ENCODE measurements at regions not wholly inside any gene's neighbourhood (a gene's known extent, or its start where the extent isn't known, plus 50 kb on each side); places are given as distances from the start of the nearest gene placed in this dataset.

DNA sequence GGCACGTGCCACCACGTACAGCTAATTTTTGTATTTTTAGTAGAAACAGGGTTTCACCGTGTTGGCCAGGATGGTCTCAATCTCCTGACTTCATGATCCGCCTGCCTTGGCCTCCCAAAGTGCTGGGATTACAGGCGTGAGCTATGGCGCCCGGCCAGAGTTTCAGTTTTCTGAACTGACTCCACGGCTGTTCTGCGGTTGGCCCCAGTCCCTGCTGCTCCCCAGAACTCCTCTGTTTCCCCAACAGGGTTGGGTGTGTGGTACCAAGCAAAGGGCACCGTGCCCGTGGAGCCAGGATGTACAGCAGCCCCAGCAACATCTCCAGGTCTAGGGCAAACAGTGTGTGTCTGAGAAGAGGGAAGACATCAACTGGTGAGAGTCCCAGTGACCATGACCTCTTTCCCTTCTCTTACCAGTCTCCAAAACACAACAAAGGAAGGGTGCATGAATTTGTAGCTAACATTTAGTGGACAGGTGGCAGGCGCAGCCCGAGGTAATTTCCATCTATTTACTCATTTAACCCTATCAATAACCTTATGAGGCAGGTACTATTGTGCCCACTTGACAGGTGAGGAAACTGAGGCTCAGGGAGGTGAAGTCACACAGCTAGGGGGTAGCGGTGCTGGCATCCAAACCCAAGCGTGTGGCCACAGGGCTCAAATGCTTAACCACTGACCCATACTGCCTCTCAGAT is 57.0 kb upstream of the RBFOX2 start:
- intact Hi-C loops (cut with micrococcal nuclease): no loop called here
- Histone ChIP-seq H3K4me1 (replicated peaks in 1 of 2; ENCODE audit: control insufficient read depth in 2 of 2, insufficient read depth in 2 of 2, low read length in 2 of 2) (peaks cover 0 to 3% of the 10 kb centered on the region in 2 experiments; a peak in 3 of 5 replicates), H3K9me3 (replicated peaks; ENCODE audit: control insufficient read depth, insufficient read depth, low read depth, low read length) (no peaks in the 10 kb centered on the region), H3K79me2 (ENCODE audit: control insufficient read depth, insufficient read depth, low read length) (no peaks in the 10 kb centered on the region), H3K9me1 (ENCODE audit: control insufficient read depth, insufficient read depth, low read length) (no peaks in the 10 kb centered on the region), H4K20me1 (replicated peaks; ENCODE audit: control insufficient read depth, insufficient read depth, low read length) (no peaks in the 10 kb centered on the region), H3K9ac (ENCODE audit: insufficient read depth in 1 of 2, low read depth in 2 of 2, low read length in 2 of 2) (no peak overlapping the region), H3K4me3 (no peak overlapping the region), H3K4me2 (ENCODE audit: insufficient read depth, low read length) (no peak overlapping the region), H2AFZ (ENCODE audit: low read depth, low read length) (no peak overlapping the region), H3K27ac (ENCODE audit: extremely low read depth, low read depth, low read length) (no peak overlapping the region), H3K36me3 (ENCODE audit: control insufficient read depth, insufficient read depth, low read length) (no peaks in the 10 kb centered on the region), H3K27me3 (ENCODE audit: control insufficient read depth in 2 of 2, insufficient read depth in 2 of 2, low read length in 2 of 2) (no peaks in the 10 kb centered on the region)
- ChIA-PET POLR2A (no interaction called here), CTCF (ENCODE audit: low intra/inter-chr PET ratio) (no interaction called here)
- no peak for FAIRE-seq
- TF ChIP-seq RBM25 (IDR thresholded peaks at IDR 0.05; ENCODE audit: low read depth, low read length, severe bottlenecking) (peak; percentile 70), ZC3H4 (CRISPR knock-in tag; IDR thresholded peaks at IDR 0.05; ENCODE audit: borderline replicate concordance) (no peak), GATA2 (CRISPR knock-in tag; IDR thresholded peaks at IDR 0.05) (no peak), BCOR (IDR thresholded peaks at IDR 0.05) (peak; percentile 63; the same call in 1 of the 2 replicates), FOXK2 (conservative IDR thresholded peaks at IDR 0.05 in 1 of 2, IDR thresholded peaks at IDR 0.05 in 1 of 2; ENCODE audit: low read depth in 2 of 2) (no peak), ZNF77 (CRISPR knock-in tag; IDR thresholded peaks at IDR 0.05) (no peak)
- TF ChIP-seq, protein P1, sequence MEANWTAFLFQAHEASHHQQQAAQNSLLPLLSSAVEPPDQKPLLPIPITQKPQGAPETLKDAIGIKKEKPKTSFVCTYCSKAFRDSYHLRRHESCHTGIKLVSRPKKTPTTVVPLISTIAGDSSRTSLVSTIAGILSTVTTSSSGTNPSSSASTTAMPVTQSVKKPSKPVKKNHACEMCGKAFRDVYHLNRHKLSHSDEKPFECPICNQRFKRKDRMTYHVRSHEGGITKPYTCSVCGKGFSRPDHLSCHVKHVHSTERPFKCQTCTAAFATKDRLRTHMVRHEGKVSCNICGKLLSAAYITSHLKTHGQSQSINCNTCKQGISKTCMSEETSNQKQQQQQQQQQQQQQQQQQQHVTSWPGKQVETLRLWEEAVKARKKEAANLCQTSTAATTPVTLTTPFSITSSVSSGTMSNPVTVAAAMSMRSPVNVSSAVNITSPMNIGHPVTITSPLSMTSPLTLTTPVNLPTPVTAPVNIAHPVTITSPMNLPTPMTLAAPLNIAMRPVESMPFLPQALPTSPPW (CRISPR knock-in tag; IDR thresholded peaks at IDR 0.05): no peak
- no TSS peak for BruUV-seq (replicated peaks)
- no peak for ATAC-seq
- in situ Hi-C loops (cut with MboI): no loop called here
- 84% methylated on average over 5 of the region's 15 CpGs for WGBS (ENCODE audit: insufficient coverage, low coverage, missing lambda C conversion rate)
- no peak for DNase-seq (ENCODE audit: extremely low read depth in 1 of 4, low spot score in 3 of 4)

All from K562 (cell line).